K562 (cell line): ENCODE measurements at regions not wholly inside any gene's neighbourhood (a gene's known extent, or its start where the extent isn't known, plus 50 kb on each side); places are given as distances from the start of the nearest gene placed in this dataset.

Experiments
- ATAC-seq: fragments of 200-7000 bp; cut with Tn5 transposase; 3 replicates; pipeline ENCODE4 v1.9.1; 2020; ENCODE audit warnings: moderate library complexity
- BruUV-seq: library from RNA; stranded (reverse); fragments of 400-500 nt; replicated peaks from 2 replicates; lab custom pipeline; 2021; lab: Mats Ljungman, UMichigan
- CTCF ChIA-PET: fragments of 300-600 bp; formaldehyde crosslinking; extraction: SDS; loops from one replicate; lab custom pipeline; 2021; ENCODE audit warnings: low intra/inter-chr PET ratio; lab: Yijun Ruan, JAX
- POLR2A ChIA-PET: fragments of 300-600, 350-650 bp; sonication (Branson Sonifier 250); formaldehyde crosslinking; extraction: SDS; loops from one replicate; lab custom pipeline; 2021; ENCODE audit warnings: antibody characterized with exemption, inconsistent platforms; lab: Yijun Ruan, JAX
- DNase-seq, 4 experiments: peaks; one replicate each; pipeline versions ENCODE4 v3.0.0 to v3.0.0-alpha.2; 2011 to 2018; ENCODE audit warnings: low spot score in 3 of 4, mixed read lengths in 3 of 4; ENCODE audit errors: extremely low read depth in 1 of 4
- FAIRE-seq: peaks from 2 replicates; lab custom pipeline; 2011; peaks lifted over from hg19 to GRCh38; lab: Jason Lieb, UNC
- H2AFZ ChIP-seq: 2 replicates; pipeline ENCODE4 v1.6.0; 2011; ENCODE audit warnings: low read depth, low read length, control low read depth, inconsistent platforms
- H3K27ac ChIP-seq: fragments of 200-600 bp; 3 replicates; pipeline ENCODE4 v1.8.0; 2011; ENCODE audit warnings: low read depth, mild to moderate bottlenecking, control low read depth, inconsistent platforms, low read length, moderate library complexity, mixed read lengths; ENCODE audit errors: extremely low read depth
- H3K27me3 ChIP-seq, 2 experiments: fragments of 300-600 bp in 1 of 2; 2 replicates in 1 of 2; 3 replicates in 1 of 2; pipeline versions ENCODE4 v1.6.0 to v1.8.0; 2011; ENCODE audit warnings: inconsistent platforms in 2 of 2, low read length in 2 of 2, mild to moderate bottlenecking in 1 of 2, mixed read lengths in 1 of 2, moderate library complexity in 1 of 2; ENCODE audit not compliant: control insufficient read depth in 2 of 2, insufficient read depth in 2 of 2
- H3K36me3 ChIP-seq: fragments of 300-600 bp; 3 replicates; pipeline ENCODE4 v1.8.0; 2011; ENCODE audit warnings: mild to moderate bottlenecking, low read length, inconsistent platforms; ENCODE audit not compliant: control insufficient read depth, insufficient read depth
- H3K4me1 ChIP-seq, 2 experiments: fragments of 200-600 bp in 1 of 2; replicated peaks in 1 of 2; 2 replicates in 1 of 2; 3 replicates in 1 of 2; pipeline versions ENCODE4 v1.5.1 to v1.8.0; 2011; ENCODE audit warnings: inconsistent platforms in 2 of 2, low read length in 2 of 2, mild to moderate bottlenecking in 1 of 2, mixed read lengths in 1 of 2, moderate library complexity in 1 of 2; ENCODE audit not compliant: control insufficient read depth in 2 of 2, insufficient read depth in 2 of 2
- H3K4me2 ChIP-seq: 2 replicates; pipeline ENCODE4 v1.6.1; 2011; ENCODE audit warnings: low read length, control low read depth, inconsistent platforms, mixed read lengths; ENCODE audit not compliant: insufficient read depth
- H3K4me3 ChIP-seq: fragments of 200-600 bp; sonication (generic), shearing (Covaris generic); 2 replicates; pipeline ENCODE4 v1.5.1; 2016; ENCODE audit warnings: control low read depth, inconsistent platforms
- H3K79me2 ChIP-seq: fragments of 200-600 bp; 3 replicates; pipeline ENCODE4 v1.8.0; 2011; ENCODE audit warnings: low read length, inconsistent platforms; ENCODE audit not compliant: control insufficient read depth, insufficient read depth
- H3K9ac ChIP-seq, 2 experiments: 2 replicates each; pipeline versions ENCODE4 v1.6.0 to v1.6.1; 2011; ENCODE audit warnings: low read depth in 2 of 2, low read length in 2 of 2, control low read depth in 1 of 2, inconsistent platforms in 1 of 2, mild to moderate bottlenecking in 1 of 2, mixed read lengths in 1 of 2; ENCODE audit not compliant: insufficient read depth in 1 of 2
- H3K9me1 ChIP-seq: one replicate; pipeline ENCODE4 v1.6.0; 2011; ENCODE audit warnings: inconsistent platforms, mild to moderate bottlenecking, low read length, moderate library complexity; ENCODE audit not compliant: control insufficient read depth, insufficient read depth
- H3K9me3 ChIP-seq: replicated peaks from 2 replicates; pipeline ENCODE4 v1.5.1; 2011; ENCODE audit warnings: low read depth, low read length, inconsistent platforms; ENCODE audit not compliant: control insufficient read depth, insufficient read depth
- H4K20me1 ChIP-seq: replicated peaks from 2 replicates; pipeline ENCODE4 v1.6.1; 2011; ENCODE audit warnings: low read length, inconsistent platforms, mixed read lengths; ENCODE audit not compliant: control insufficient read depth, insufficient read depth
- ELF2 ChIP-seq: fragments of 250-450 bp; sonication (Bioruptor Pico); IDR thresholded peaks from 2 replicates; pipeline ENCODE4 v1.5.0; 2021; ENCODE audit warnings: mild to moderate bottlenecking
- HNRNPUL1 ChIP-seq: fragments of 200-400 bp; formaldehyde crosslinking; IDR thresholded peaks from 2 replicates; pipeline ENCODE4 v1.6.1; 2017; ENCODE audit warnings: low read length
- KHSRP ChIP-seq: fragments of 450-650 bp; IDR thresholded peaks from 2 replicates; pipeline ENCODE4 v1.6.1; 2017
- NFYB ChIP-seq: IDR thresholded peaks from 2 replicates; pipeline ENCODE4 v1.6.1; 2011; ENCODE audit warnings: mild to moderate bottlenecking, moderate library complexity; ENCODE audit not compliant: insufficient read length; ENCODE audit errors: extremely low read depth
- SMAD2 ChIP-seq: fragments of 150-350 bp; IDR thresholded peaks from 2 replicates; pipeline ENCODE4 v1.6.1; 2014; ENCODE audit warnings: low read depth, mild to moderate bottlenecking, low read length
- SOX6 ChIP-seq: fragments of 450-650 bp; IDR thresholded peaks from 2 replicates; pipeline ENCODE4 v1.6.1; 2014; ENCODE audit warnings: mild to moderate bottlenecking
- STAT5B ChIP-seq: fragments of 250-450 bp; sonication (Bioruptor Pico); IDR thresholded peaks from 2 replicates; pipeline ENCODE4 v1.8.0; 2021; ENCODE audit warnings: mild to moderate bottlenecking, inconsistent platforms
- STAT6 ChIP-seq: sonication (generic); formaldehyde crosslinking; IDR thresholded peaks from 2 replicates; pipeline ENCODE4 v1.8.1; 2023; ENCODE audit warnings: mild to moderate bottlenecking, missing genetic modification reagents
- ZC3H11A ChIP-seq: IDR thresholded peaks from 2 replicates; pipeline ENCODE4 v1.6.1; 2012; ENCODE audit warnings: low read depth, low read length, improper control_type of control experiment
- ZNF316 ChIP-seq: fragments of 450-650 bp; IDR thresholded peaks from 2 replicates; pipeline ENCODE4 v1.6.1; 2016
- WGBS: fragments of 100-300 bp; shearing (Covaris generic); methylation state at CpG from one replicate; pipeline ENCODE4 v1.1.6; 2016; ENCODE audit warnings: low coverage, mixed read lengths; ENCODE audit not compliant: insufficient coverage; ENCODE audit errors: missing lambda C conversion rate; 5-methylcytosine and 5-hydroxymethylcytosine counted together
- in situ Hi-C: fragments of 300-500 bp; cut with MboI; formaldehyde crosslinking; loops from 4 replicates; pipeline ENCODE4 v1.15.0; 2018; ENCODE audit warnings: inconsistent platforms, mixed read lengths
- intact Hi-C: fragments of 100-400 bp; cut with micrococcal nuclease; formaldehyde crosslinking; loops from 2 replicates; pipeline ENCODE4 v1.14.2; 2022
- TF ChIP-seq, protein P1 (sequence below): fragments of 450-650 bp; IDR thresholded peaks from 2 replicates; pipeline ENCODE4 v1.6.1; 2017; ENCODE audit warnings: mild to moderate bottlenecking, moderate library complexity
- TF ChIP-seq, protein P2 (sequence below), 2 experiments: fragments of 450-650 bp; IDR thresholded peaks; 2 replicates each; pipeline ENCODE4 v1.6.1; 2016; ENCODE audit warnings: mild to moderate bottlenecking in 2 of 2, borderline replicate concordance in 1 of 2, low read depth in 1 of 2, moderate library complexity in 1 of 2

GRCh38 chr14:101096551-101096950 lies 193.0 kb upstream of the RTL1 start:
- no peak overlapping the region for H3K4me3 ChIP-seq
- ATAC-seq (no peak), FAIRE-seq (no peak), DNase-seq (no peak)
- intact Hi-C loops: no loop called here
- no peaks in the 10 kb centered on the region for H3K9me1 ChIP-seq
- no peaks in the 10 kb centered on the region for H3K4me1 ChIP-seq
- no peak overlapping the region for H3K27ac ChIP-seq
- H3K9ac ChIP-seq: no peak overlapping the region
- in situ Hi-C loops: no loop called here
- WGBS: 0% methylated on average over 2 of the region's 2 CpGs
- no peaks in the 10 kb centered on the region for H3K36me3 ChIP-seq
- POLR2A ChIA-PET: interaction anchor here (0.6 kb wide), 1 partner anchor 26 kb away, joined by 5 read pairs; no protein-coding TSS in a partner anchor
- no peak overlapping the region for H2AFZ ChIP-seq
- no peak overlapping the region for H3K4me2 ChIP-seq
- no peaks in the 10 kb centered on the region for H3K9me3 ChIP-seq
- H4K20me1 ChIP-seq: no peaks in the 10 kb centered on the region
- no TSS peak for BruUV-seq
- H3K79me2 ChIP-seq: no peaks in the 10 kb centered on the region
- CTCF ChIA-PET: no interaction called here
- H3K27me3 ChIP-seq: no peaks in the 10 kb centered on the region; a peak in 1 of 5 replicates
- TF ChIP-seq ELF2: no peak
- TF ChIP-seq, protein P1, sequence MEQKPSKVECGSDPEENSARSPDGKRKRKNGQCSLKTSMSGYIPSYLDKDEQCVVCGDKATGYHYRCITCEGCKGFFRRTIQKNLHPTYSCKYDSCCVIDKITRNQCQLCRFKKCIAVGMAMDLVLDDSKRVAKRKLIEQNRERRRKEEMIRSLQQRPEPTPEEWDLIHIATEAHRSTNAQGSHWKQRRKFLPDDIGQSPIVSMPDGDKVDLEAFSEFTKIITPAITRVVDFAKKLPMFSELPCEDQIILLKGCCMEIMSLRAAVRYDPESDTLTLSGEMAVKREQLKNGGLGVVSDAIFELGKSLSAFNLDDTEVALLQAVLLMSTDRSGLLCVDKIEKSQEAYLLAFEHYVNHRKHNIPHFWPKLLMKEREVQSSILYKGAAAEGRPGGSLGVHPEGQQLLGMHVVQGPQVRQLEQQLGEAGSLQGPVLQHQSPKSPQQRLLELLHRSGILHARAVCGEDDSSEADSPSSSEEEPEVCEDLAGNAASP: no peak
- TF ChIP-seq SMAD2: no peak
- TF ChIP-seq HNRNPUL1: no peak
- TF ChIP-seq SOX6: no peak
- TF ChIP-seq, protein P2, sequence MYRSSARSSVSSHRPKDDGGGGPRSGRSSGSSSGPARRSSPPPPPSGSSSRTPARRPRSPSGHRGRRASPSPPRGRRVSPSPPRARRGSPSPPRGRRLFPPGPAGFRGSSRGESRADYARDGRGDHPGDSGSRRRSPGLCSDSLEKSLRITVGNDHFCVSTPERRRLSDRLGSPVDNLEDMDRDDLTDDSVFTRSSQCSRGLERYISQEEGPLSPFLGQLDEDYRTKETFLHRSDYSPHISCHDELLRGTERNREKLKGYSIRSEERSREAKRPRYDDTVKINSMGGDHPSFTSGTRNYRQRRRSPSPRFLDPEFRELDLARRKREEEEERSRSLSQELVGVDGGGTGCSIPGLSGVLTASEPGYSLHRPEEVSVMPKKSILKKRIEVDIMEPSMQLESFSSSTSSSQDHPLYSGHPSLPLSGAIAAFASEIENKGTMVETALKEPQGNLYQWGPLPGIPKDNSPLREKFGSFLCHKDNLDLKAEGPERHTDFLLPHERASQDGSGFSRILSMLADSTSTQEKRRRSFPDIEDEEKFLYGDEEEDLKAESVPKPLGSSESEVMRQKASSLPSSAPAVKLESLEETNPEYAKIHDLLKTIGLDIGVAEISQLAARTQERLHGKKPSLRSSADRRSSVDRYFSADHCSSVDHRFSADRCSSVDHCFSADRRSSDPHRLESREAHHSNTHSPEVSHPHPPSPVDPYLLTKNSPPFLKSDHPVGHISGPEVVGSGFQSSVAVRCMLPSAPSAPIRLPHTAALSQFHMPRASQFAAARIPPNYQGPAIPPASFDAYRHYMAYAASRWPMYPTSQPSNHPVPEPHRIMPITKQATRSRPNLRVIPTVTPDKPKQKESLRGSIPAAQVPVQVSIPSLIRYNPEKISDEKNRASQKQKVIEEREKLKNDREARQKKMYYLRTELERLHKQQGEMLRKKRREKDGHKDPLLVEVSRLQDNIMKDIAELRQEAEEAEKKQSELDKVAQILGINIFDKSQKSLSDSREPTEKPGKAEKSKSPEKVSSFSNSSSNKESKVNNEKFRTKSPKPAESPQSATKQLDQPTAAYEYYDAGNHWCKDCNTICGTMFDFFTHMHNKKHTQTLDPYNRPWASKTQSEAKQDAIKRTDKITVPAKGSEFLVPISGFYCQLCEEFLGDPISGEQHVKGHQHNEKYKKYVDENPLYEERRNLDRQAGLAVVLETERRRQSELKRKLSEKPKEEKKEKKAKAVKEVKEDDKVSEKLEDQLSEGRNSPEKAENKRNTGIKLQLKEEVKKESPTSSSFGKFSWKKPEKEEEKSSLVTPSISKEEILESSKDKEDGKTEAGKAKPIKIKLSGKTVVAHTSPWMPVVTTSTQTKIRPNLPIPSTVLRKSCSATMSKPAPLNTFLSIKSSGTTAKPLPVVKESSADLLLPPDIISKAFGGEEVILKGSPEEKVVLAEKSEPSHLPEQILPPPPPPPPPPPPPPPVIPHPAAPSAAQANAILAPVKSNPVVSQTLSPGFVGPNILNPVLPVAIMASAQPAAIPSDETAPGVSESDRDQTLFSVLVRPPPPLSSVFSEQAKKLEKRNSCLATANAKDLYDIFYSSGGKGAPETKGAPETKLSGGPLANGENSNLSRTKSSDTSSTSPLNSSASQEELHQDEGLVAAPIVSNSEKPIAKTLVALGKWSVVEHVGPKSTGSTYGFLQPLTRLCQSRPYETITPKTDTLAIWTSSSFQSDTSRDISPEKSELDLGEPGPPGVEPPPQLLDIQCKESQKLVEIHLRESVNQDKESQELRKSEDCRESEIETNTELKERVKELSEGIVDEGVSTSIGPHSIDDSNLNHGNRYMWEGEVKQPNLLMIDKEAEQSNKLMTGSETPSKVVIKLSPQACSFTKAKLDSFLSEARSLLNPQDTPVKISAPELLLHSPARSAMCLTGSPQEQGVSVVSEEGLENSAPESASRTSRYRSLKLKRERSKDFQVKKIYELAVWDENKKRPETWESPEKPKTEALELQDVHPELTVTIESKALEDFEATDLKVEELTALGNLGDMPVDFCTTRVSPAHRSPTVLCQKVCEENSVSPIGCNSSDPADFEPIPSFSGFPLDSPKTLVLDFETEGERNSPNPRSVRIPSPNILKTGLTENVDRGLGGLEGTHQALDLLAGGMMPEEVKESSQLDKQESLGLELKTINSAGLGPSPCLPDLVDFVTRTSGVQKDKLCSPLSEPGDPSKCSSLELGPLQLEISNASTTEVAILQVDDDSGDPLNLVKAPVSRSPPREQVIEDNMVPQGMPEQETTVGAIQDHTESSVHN (IDR thresholded peaks at IDR 0.05; ENCODE audit: borderline replicate concordance in 1 of 2, low read depth in 1 of 2): no peak
- TF ChIP-seq NFYB: no peak
- TF ChIP-seq ZC3H11A: no peak
- no peak for TF ChIP-seq STAT6 (CRISPR knock-in tag)
- no peak for TF ChIP-seq KHSRP
- TF ChIP-seq ZNF316: no peak
- TF ChIP-seq STAT5B (CRISPR knock-in tag): no peak
